Ishikawa (cell line): ENCODE measurements at regions not wholly inside any gene's neighbourhood (a gene's known extent, or its start where the extent isn't known, plus 50 kb on each side); places are given as distances from the start of the nearest gene placed in this dataset.

ENCODE experiments used
- CEBPB ChIP-seq: IDR thresholded peaks from 2 replicates; pipeline ENCODE4 v1.6.1; 2012
- CREB1 ChIP-seq: IDR thresholded peaks from 2 replicates; pipeline ENCODE4 v1.6.1; 2012; ENCODE audit warnings: low read depth
- EP300 ChIP-seq: IDR thresholded peaks from 2 replicates; pipeline ENCODE4 v1.6.1; 2012; ENCODE audit warnings: borderline replicate concordance
- MAX ChIP-seq: IDR thresholded peaks from 2 replicates; pipeline ENCODE4 v1.6.1; 2012
- NFIC ChIP-seq: IDR thresholded peaks from 2 replicates; pipeline ENCODE4 v1.6.1; 2012
- RAD21 ChIP-seq: IDR thresholded peaks from 2 replicates; pipeline ENCODE4 v1.6.1; 2012; ENCODE audit warnings: low read depth
- REST ChIP-seq: IDR thresholded peaks from 2 replicates; pipeline ENCODE4 v1.6.1; 2012; ENCODE audit warnings: low read depth, mild to moderate bottlenecking
- TEAD4 ChIP-seq: IDR thresholded peaks from 2 replicates; pipeline ENCODE4 v1.6.1; 2012

- no peak for TF ChIP-seq CEBPB
- TF ChIP-seq CREB1: no peak
- TF ChIP-seq EP300: no peak
- TF ChIP-seq RAD21: no peak
- no peak for TF ChIP-seq MAX
- no peak for TF ChIP-seq REST
- no peak for TF ChIP-seq TEAD4
- no peak for TF ChIP-seq NFIC
Measured at GRCh38 chr7:95649546-95649945, 53.2 kb upstream of the PDK4 start.
